CD4-positive, alpha-beta T cell (primary cell): ENCODE measurements at regions not wholly inside any gene's neighbourhood (a gene's known extent, or its start where the extent isn't known, plus 50 kb on each side); places are given as distances from the start of the nearest gene placed in this dataset.

Experiments
- ATAC-seq: fragments of 200-7000 bp; cut with Tn5 transposase; one replicate; pipeline ENCODE4 v1.10.0; 2022; ENCODE audit warnings: mild to moderate bottlenecking; ENCODE audit not compliant: poor library complexity
- CTCF ChIA-PET: fragments of 350-600 bp; sonication (Branson Sonifier 250); formaldehyde crosslinking; loops from one replicate; lab custom pipeline; 2021; ENCODE audit warnings: antibody characterized with exemption, inconsistent platforms; lab: Charles Lee
- POLR2A ChIA-PET: fragments of 350-600 bp; sonication (Branson Sonifier 250); formaldehyde crosslinking; loops from one replicate; lab custom pipeline; 2021; ENCODE audit warnings: antibody characterized with exemption, inconsistent platforms; lab: Charles Lee
- DNase-seq, 14 experiments: peaks; one replicate each; pipeline ENCODE4 v3.0.0-alpha.2; 2013 to 2020; ENCODE audit warnings: mixed read lengths in 2 of 14
- H3K27ac ChIP-seq, 2 donors: one replicate each; pipeline versions ENCODE4 v1.5.1 to v1.7.0; 2013; ENCODE audit warnings: low read length in 2 of 2, low read depth in 1 of 2, mild to moderate bottlenecking in 1 of 2
- H3K27me3 ChIP-seq, 2 experiments: 1 replicate in 1 of 2; 2 replicates in 1 of 2; pipeline versions ENCODE4 v1.6.1 to v1.7.0; 2013; ENCODE audit warnings: low read length in 2 of 2, control low read depth in 1 of 2, mild to moderate bottlenecking in 1 of 2, moderate library complexity in 1 of 2; ENCODE audit not compliant: insufficient read depth in 2 of 2, control insufficient read depth in 1 of 2
- H3K36me3 ChIP-seq: one replicate; pipeline ENCODE4 v1.6.1; 2013; ENCODE audit warnings: low read length, control low read depth; ENCODE audit not compliant: insufficient read depth
- H3K4me1 ChIP-seq: one replicate; pipeline ENCODE4 v1.6.1; 2013; ENCODE audit warnings: low read length, control low read depth; ENCODE audit not compliant: insufficient read depth
- H3K4me3 ChIP-seq: one replicate; pipeline ENCODE4 v1.5.1; 2013; ENCODE audit warnings: mild to moderate bottlenecking, low read length, moderate library complexity
- H3K9me3 ChIP-seq, 2 experiments: 1 replicate in 1 of 2; 2 replicates in 1 of 2; pipeline versions ENCODE4 v1.6.1 to v1.7.0; 2013; ENCODE audit warnings: low read length in 2 of 2, mild to moderate bottlenecking in 2 of 2, control low read depth in 1 of 2, moderate library complexity in 1 of 2; ENCODE audit not compliant: control insufficient read depth in 1 of 2, insufficient read depth in 1 of 2
- H3K27ac Mint-ChIP-seq: one replicate; pipeline ENCODE4 v1.8.0; 2020; ENCODE audit warnings: mixed read lengths
- H3K27me3 Mint-ChIP-seq: one replicate; pipeline ENCODE4 v1.8.0; 2021; ENCODE audit warnings: mixed read lengths
- H3K36me3 Mint-ChIP-seq: one replicate; pipeline ENCODE4 v1.8.0; 2021; ENCODE audit warnings: low read depth, mixed read lengths
- H3K4me1 Mint-ChIP-seq: one replicate; pipeline ENCODE4 v1.8.0; 2021; ENCODE audit warnings: low read depth, mixed read lengths
- H3K4me3 Mint-ChIP-seq: one replicate; pipeline ENCODE4 v1.8.0; 2020; ENCODE audit warnings: mild to moderate bottlenecking, mixed read lengths
- H3K9me3 Mint-ChIP-seq: one replicate; pipeline ENCODE4 v1.8.0; 2020; ENCODE audit warnings: mixed read lengths
- CTCF ChIP-seq: fragments of 200-600 bp; IDR thresholded peaks from one replicate; pipeline ENCODE4 v1.8.0; 2022; ENCODE audit warnings: antibody characterized with exemption, mild to moderate bottlenecking
- intact Hi-C, 2 experiments: fragments of 100-400 bp; cut with DNase I in 1 of 2; cut with micrococcal nuclease in 1 of 2; formaldehyde crosslinking; loops; one replicate each; pipeline versions ENCODE4 v1.15.1 to v1.9.0; 2023 to 2025; cut with DNase I, micrococcal nuclease

- intact Hi-C loops = loop anchor here in 1 of 2 experiments (10.0 kb wide), 1 partner anchor 434 kb away; no protein-coding TSS in a partner anchor
- Histone ChIP-seq H3K9me3 (no peaks in the 10 kb centered on the region), H3K27me3 (no peaks in the 10 kb centered on the region), H3K36me3 (no peaks in the 10 kb centered on the region), H3K4me3 (no peak overlapping the region), H3K27ac (no peak overlapping the region), H3K4me1 (peaks cover 3% of the 10 kb centered on the region)
- no peak for ATAC-seq
- no peak for DNase-seq
- Mint-ChIP-seq H3K36me3 (no peaks in the 10 kb centered on the region), H3K27ac (no peak overlapping the region), H3K9me3 (no peaks in the 10 kb centered on the region), H3K4me3 (no peak overlapping the region), H3K27me3 (no peaks in the 10 kb centered on the region), H3K4me1 (peaks cover 7% of the 10 kb centered on the region)
- CTCF ChIA-PET = no interaction called here
- POLR2A ChIA-PET = no interaction called here
- TF ChIP-seq CTCF = no peak
Measured at GRCh38 chr13:50518781-50519201, 324.7 kb downstream of the DLEU7 start.

- H3K27me3 Mint-ChIP-seq = no peaks in the 10 kb centered on the region
- H3K27ac Mint-ChIP-seq = no peak overlapping the region
- TF ChIP-seq CTCF = no peak
- Histone ChIP-seq H3K4me1 (peaks cover 3% of the 10 kb centered on the region), H3K27me3 (no peaks in the 10 kb centered on the region), H3K4me3 (no peak overlapping the region), H3K36me3 (no peaks in the 10 kb centered on the region), H3K9me3 (no peaks in the 10 kb centered on the region), H3K27ac (no peak overlapping the region)
- ChIA-PET POLR2A (no interaction called here), CTCF (no interaction called here)
- no peaks in the 10 kb centered on the region for H3K36me3 Mint-ChIP-seq
- intact Hi-C loops = loop anchor here in 1 of 2 experiments (10.0 kb wide), 1 partner anchor 435 kb away; no protein-coding TSS in a partner anchor
- H3K9me3 Mint-ChIP-seq = no peaks in the 10 kb centered on the region
- H3K4me3 Mint-ChIP-seq = no peak overlapping the region
- no peak for ATAC-seq
- peaks cover 7% of the 10 kb centered on the region for H3K4me1 Mint-ChIP-seq
- DNase-seq = no peak
Measured at GRCh38 chr13:50519866-50520265, 323.6 kb downstream of the DLEU7 start.

GRCh38 chr13:50521006-50521830 is 322.3 kb downstream of the DLEU7 start:
- intact Hi-C loops = no loop called here
- POLR2A ChIA-PET = no interaction called here

More at GRCh38 chr13:50521006-50521830, 322.3 kb downstream of the DLEU7 start:
- H3K4me1 ChIP-seq = peaks cover 3% of the 10 kb centered on the region
- no peaks in the 10 kb centered on the region for H3K36me3 ChIP-seq
- Mint-ChIP-seq H3K36me3 (no peaks in the 10 kb centered on the region), H3K4me3 (no peak overlapping the region), H3K27me3 (no peaks in the 10 kb centered on the region), H3K4me1 (peaks cover 9% of the 10 kb centered on the region), H3K9me3 (no peaks in the 10 kb centered on the region), H3K27ac (no peak overlapping the region)
- H3K4me3 ChIP-seq = no peak overlapping the region
- no peak for DNase-seq
- H3K27ac ChIP-seq = no peak overlapping the region
- no peaks in the 10 kb centered on the region for H3K9me3 ChIP-seq
- ATAC-seq = no peak
- TF ChIP-seq CTCF = no peak
- H3K27me3 ChIP-seq = no peaks in the 10 kb centered on the region
- CTCF ChIA-PET = no interaction called here
